KMS-11 (cell line): ENCODE measurements at regions not wholly inside any gene's neighbourhood (a gene's known extent, or its start where the extent isn't known, plus 50 kb on each side); places are given as distances from the start of the nearest gene placed in this dataset.

Experiments used
- H2AFZ ChIP-seq: fragments of 200-600 bp; sonication (generic); 2 replicates; pipeline ENCODE4 v1.6.1; 2016; ENCODE audit warnings: antibody characterized with exemption, mixed run types, low read depth
- H3K27ac ChIP-seq: fragments of 200-600 bp; sonication (generic); 2 replicates; pipeline ENCODE4 v1.6.1; 2016; ENCODE audit warnings: mild to moderate bottlenecking, mixed run types
- H3K27me3 ChIP-seq: fragments of 200-600 bp; sonication (generic); 2 replicates; pipeline ENCODE4 v1.6.1; 2017; ENCODE audit warnings: mild to moderate bottlenecking, low read depth, mixed run types, moderate library complexity; ENCODE audit not compliant: insufficient read depth
- H3K36me3 ChIP-seq: fragments of 200-600 bp; sonication (generic); 2 replicates; pipeline ENCODE4 v1.6.1; 2017; ENCODE audit warnings: mild to moderate bottlenecking, mixed run types; ENCODE audit not compliant: insufficient read depth
- H3K4me1 ChIP-seq: fragments of 200-600 bp; sonication (generic); 2 replicates; pipeline ENCODE4 v1.6.1; 2016; ENCODE audit warnings: mild to moderate bottlenecking, low read depth, mixed run types; ENCODE audit not compliant: poor library complexity, severe bottlenecking
- H3K4me2 ChIP-seq: fragments of 200-600 bp; sonication (generic); 2 replicates; pipeline ENCODE4 v1.7.0; 2016; ENCODE audit warnings: mild to moderate bottlenecking, mixed run types
- H3K4me3 ChIP-seq: fragments of 200-600 bp; sonication (generic); IDR thresholded peaks from 2 replicates; pipeline ENCODE4 v1.6.1; 2017; ENCODE audit warnings: low read depth, low read length, mixed read lengths; ENCODE audit not compliant: insufficient read depth
- H3K79me2 ChIP-seq: fragments of 200-600 bp; sonication (generic); 2 replicates; pipeline ENCODE4 v1.6.1; 2016; ENCODE audit warnings: low read depth, mixed run types; ENCODE audit not compliant: insufficient read depth
- H3K9ac ChIP-seq: fragments of 200-600 bp; sonication (generic); 2 replicates; pipeline ENCODE4 v1.6.1; 2016; ENCODE audit warnings: mild to moderate bottlenecking, mixed run types
- H4K20me1 ChIP-seq: fragments of 200-600 bp; sonication (generic); 2 replicates; pipeline ENCODE4 v1.6.1; 2016; ENCODE audit warnings: mild to moderate bottlenecking, mixed run types; ENCODE audit not compliant: insufficient read depth
- TF ChIP-seq, protein P1 (sequence below): fragments of 200-600 bp; sonication (generic); conservative IDR thresholded peaks from 2 replicates; pipeline ENCODE4 v1.6.1; 2017; ENCODE audit warnings: low read depth, mild to moderate bottlenecking, antibody characterized with exemption, low read length, moderate library complexity, mixed read lengths

DNA sequence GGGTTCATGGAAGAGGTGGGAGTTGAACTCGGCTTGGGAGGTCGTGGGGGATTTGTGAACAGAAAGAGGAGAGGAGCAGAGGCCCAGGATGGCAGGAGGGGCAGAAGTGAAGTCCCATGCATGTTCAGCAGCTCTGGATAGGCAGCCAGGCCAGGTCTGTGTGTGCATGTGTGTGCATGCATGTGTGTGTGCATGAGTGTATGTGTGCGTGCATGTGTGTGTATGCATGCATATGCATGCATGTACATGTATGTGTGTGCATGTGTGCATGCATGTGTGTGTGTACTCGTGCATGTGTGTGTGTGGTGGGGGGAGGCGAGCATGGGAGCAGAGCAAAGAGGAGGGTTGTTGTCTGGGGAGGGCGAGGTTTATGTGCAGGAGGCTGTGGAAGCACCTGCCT, 178.4 kb downstream of the RPLP1 start:
- Histone ChIP-seq H3K36me3 (no peaks in the 10 kb centered on the region), H3K4me3 (no peak overlapping the region), H3K9ac (no peak overlapping the region), H3K4me1 (no peaks in the 10 kb centered on the region), H3K27me3 (no peaks in the 10 kb centered on the region), H4K20me1 (no peaks in the 10 kb centered on the region), H2AFZ (no peak overlapping the region), H3K27ac (no peak overlapping the region), H3K4me2 (no peak overlapping the region), H3K79me2 (no peaks in the 10 kb centered on the region)
- TF ChIP-seq, protein P1, sequence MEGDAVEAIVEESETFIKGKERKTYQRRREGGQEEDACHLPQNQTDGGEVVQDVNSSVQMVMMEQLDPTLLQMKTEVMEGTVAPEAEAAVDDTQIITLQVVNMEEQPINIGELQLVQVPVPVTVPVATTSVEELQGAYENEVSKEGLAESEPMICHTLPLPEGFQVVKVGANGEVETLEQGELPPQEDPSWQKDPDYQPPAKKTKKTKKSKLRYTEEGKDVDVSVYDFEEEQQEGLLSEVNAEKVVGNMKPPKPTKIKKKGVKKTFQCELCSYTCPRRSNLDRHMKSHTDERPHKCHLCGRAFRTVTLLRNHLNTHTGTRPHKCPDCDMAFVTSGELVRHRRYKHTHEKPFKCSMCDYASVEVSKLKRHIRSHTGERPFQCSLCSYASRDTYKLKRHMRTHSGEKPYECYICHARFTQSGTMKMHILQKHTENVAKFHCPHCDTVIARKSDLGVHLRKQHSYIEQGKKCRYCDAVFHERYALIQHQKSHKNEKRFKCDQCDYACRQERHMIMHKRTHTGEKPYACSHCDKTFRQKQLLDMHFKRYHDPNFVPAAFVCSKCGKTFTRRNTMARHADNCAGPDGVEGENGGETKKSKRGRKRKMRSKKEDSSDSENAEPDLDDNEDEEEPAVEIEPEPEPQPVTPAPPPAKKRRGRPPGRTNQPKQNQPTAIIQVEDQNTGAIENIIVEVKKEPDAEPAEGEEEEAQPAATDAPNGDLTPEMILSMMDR: no peak

DNA sequence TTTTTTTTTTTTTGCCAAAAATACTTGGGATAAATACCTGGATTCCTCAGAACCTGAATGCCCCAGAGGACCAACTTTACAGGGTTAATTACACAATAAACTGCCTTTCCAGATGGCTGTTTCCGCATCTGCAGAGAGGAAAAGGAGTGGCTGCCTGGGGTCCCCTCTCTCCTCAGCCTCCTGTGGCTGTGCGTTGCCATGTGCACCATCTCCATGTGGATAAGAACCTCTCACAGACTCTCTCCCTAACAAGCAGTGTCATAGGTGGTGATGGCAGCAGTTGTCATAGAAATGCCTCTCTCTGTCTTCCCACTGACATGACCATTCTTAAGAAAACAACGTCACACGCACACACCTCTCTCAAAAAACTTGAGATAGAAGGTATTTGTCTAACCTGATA, 179.4 kb downstream of the RPLP1 start:
- Histone ChIP-seq H3K27ac (no peak overlapping the region), H3K9ac (no peak overlapping the region), H3K36me3 (no peaks in the 10 kb centered on the region), H3K79me2 (no peaks in the 10 kb centered on the region), H4K20me1 (no peaks in the 10 kb centered on the region), H3K27me3 (no peaks in the 10 kb centered on the region), H3K4me3 (no peak overlapping the region), H2AFZ (no peak overlapping the region), H3K4me1 (no peaks in the 10 kb centered on the region), H3K4me2 (no peak overlapping the region)
- TF ChIP-seq, protein P1: no peak

- Histone ChIP-seq H3K4me2 (no peak overlapping the region), H2AFZ (no peak overlapping the region), H3K4me3 (no peak overlapping the region), H4K20me1 (no peaks in the 10 kb centered on the region), H3K27ac (no peak overlapping the region), H3K4me1 (no peaks in the 10 kb centered on the region), H3K9ac (no peak overlapping the region), H3K79me2 (no peaks in the 10 kb centered on the region), H3K36me3 (no peaks in the 10 kb centered on the region), H3K27me3 (no peaks in the 10 kb centered on the region)
- TF ChIP-seq, protein P1: no peak
Measured at GRCh38 chr15:69634860-69635259, 182.2 kb downstream of the RPLP1 start.

DNA sequence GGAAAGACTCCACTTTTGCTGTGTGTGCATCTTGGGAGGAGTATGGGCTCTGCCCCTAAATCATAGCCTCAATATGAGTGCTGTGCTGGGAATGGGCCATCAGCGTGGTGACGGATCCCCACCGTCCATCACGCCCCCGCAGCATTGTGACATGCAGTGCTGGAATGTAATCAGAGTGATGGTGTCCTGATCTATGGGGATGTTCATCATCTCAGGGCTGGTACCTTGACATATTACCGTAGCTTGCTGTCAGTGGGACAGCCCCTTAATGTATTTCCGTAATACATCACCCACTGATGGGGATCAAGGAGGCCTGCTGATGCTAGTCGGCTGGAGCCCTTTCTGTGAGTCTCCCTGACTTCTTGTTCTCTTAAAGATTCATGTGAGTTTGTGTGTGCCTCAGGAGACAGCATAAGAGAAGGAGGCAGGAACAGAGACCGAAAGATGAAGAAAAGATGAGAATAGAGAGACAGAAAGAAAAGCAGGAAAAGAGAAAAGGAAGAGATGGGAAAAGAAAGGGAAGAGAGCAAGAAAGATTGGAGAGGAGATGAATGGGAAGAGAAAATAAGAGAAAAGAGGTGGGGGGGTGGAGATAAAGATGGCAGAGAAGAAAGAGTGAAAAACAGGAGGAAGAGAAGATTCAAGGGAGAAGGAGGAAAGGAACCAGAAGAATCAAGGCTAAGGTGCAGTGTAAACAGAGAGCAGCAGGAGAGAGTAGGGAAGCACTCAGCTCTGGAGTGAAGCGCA, 183.7 kb downstream of the RPLP1 start:
- Histone ChIP-seq H3K27me3 (no peaks in the 10 kb centered on the region), H3K27ac (no peak overlapping the region), H4K20me1 (no peaks in the 10 kb centered on the region), H3K36me3 (no peaks in the 10 kb centered on the region), H2AFZ (no peak overlapping the region), H3K79me2 (no peaks in the 10 kb centered on the region), H3K4me1 (no peaks in the 10 kb centered on the region), H3K4me2 (no peak overlapping the region), H3K4me3 (no peak overlapping the region), H3K9ac (no peak overlapping the region)
- TF ChIP-seq, protein P1: no peak
